HCT116 (cell line): ENCODE measurements at regions not wholly inside any gene's neighbourhood (a gene's known extent, or its start where the extent isn't known, plus 50 kb on each side); places are given as distances from the start of the nearest gene placed in this dataset.

ENCODE experiments used
- ATAC-seq: fragments of 200-7000 bp; cut with Tn5 transposase; 2 replicates; pipeline ENCODE4 v1.9.1; 2020; ENCODE audit warnings: mild to moderate bottlenecking, moderate library complexity
- BruUV-seq: library from RNA; stranded (reverse); fragments of 400-500 nt; replicated peaks from 2 replicates; lab custom pipeline; 2021; lab: Mats Ljungman, UMichigan
- CTCF ChIA-PET: fragments of 300-600 bp; sonication (Branson Sonifier 250); formaldehyde crosslinking; loops from one replicate; lab custom pipeline; 2021; ENCODE audit warnings: antibody characterized with exemption; lab: Charles Lee
- POLR2A ChIA-PET: fragments of 300-600, 350-600 bp; sonication (Branson Sonifier 250); formaldehyde crosslinking; loops from one replicate; lab custom pipeline; 2021; ENCODE audit warnings: antibody characterized with exemption; lab: Charles Lee
- RAD21 ChIA-PET, 2 experiments: fragments of 300-600 bp; sonication (Branson Sonifier 250); formaldehyde crosslinking; loops; one replicate each; lab custom pipeline; 2023; ENCODE audit warnings: low total read pairs in 2 of 2; ENCODE audit not compliant: uncharacterized antibody in 2 of 2, unreplicated experiment in 2 of 2, low non-redundant PET in 1 of 2; lab: Charles Lee
- DNase-seq: peaks from one replicate; pipeline ENCODE4 v3.0.0-alpha.2; 2010; ENCODE audit warnings: low read depth, low spot score
- H2AFZ ChIP-seq: fragments of 200-600 bp; shearing (Covaris generic), sonication (generic); 2 replicates; pipeline ENCODE4 v1.6.1; 2017; ENCODE audit warnings: low read depth, mixed run types, mixed read lengths, antibody characterized with exemption, low read length; ENCODE audit not compliant: poor library complexity, severe bottlenecking
- H3K27ac ChIP-seq: 2 replicates; pipeline ENCODE4 v1.5.1; 2012; ENCODE audit warnings: low read depth, low read length
- H3K27me3 ChIP-seq: fragments of 200-600 bp; sonication (generic); 2 replicates; pipeline ENCODE4 v1.6.1; 2016; ENCODE audit warnings: mixed run types, low read length, mixed read lengths; ENCODE audit not compliant: insufficient read depth
- H3K36me3 ChIP-seq, 2 experiments: fragments of 200-500 bp in 1 of 2; fragments of 200-600 bp in 1 of 2; sonication (Bioruptor generic) in 1 of 2; sonication (generic) in 1 of 2; 2 replicates each; pipeline versions ENCODE4 v1.5.1 to v1.6.1; 2014 to 2016; ENCODE audit warnings: low read length in 2 of 2, inconsistent platforms in 1 of 2, mixed read lengths in 1 of 2, mixed run types in 1 of 2; ENCODE audit not compliant: insufficient read depth in 2 of 2, control insufficient read depth in 1 of 2
- H3K4me1 ChIP-seq, 2 experiments: fragments of 200-600 bp in 1 of 2; sonication (generic) in 1 of 2; 2 replicates each; pipeline versions ENCODE4 v1.5.1 to v1.6.1; 2012 to 2017; ENCODE audit warnings: low read length in 2 of 2, inconsistent platforms in 1 of 2, mild to moderate bottlenecking in 1 of 2, mixed read lengths in 1 of 2, mixed run types in 1 of 2, moderate library complexity in 1 of 2; ENCODE audit not compliant: insufficient read depth in 2 of 2, control insufficient read depth in 1 of 2
- H3K4me2 ChIP-seq: fragments of 200-600 bp; sonication (generic); 2 replicates; pipeline ENCODE4 v1.6.1; 2017; ENCODE audit warnings: mixed run types, low read length, mixed read lengths
- H3K4me3 ChIP-seq, 2 experiments: fragments of 200-600 bp in 1 of 2; sonication (generic) in 1 of 2; replicated peaks in 1 of 2; 2 replicates each; pipeline ENCODE4 v1.5.1; 2011 to 2016; ENCODE audit warnings: low read length in 2 of 2, control low read depth in 1 of 2, low read depth in 1 of 2, mild to moderate bottlenecking in 1 of 2, mixed read lengths in 1 of 2, mixed run types in 1 of 2
- H3K79me2 ChIP-seq: fragments of 200-600 bp; sonication (generic); 2 replicates; pipeline ENCODE4 v1.6.1; 2017; ENCODE audit warnings: mild to moderate bottlenecking, mixed run types, low read length, moderate library complexity, mixed read lengths; ENCODE audit not compliant: insufficient read depth
- H3K9ac ChIP-seq: fragments of 200-600 bp; sonication (generic); 2 replicates; pipeline ENCODE4 v1.6.1; 2016; ENCODE audit warnings: low read length, mixed read lengths
- H3K9me2 ChIP-seq: fragments of 200-600 bp; sonication (generic), shearing (Covaris generic); 2 replicates; pipeline ENCODE4 v1.6.1; 2017; ENCODE audit warnings: mixed run types, mild to moderate bottlenecking, moderate library complexity; ENCODE audit not compliant: insufficient read depth
- H3K9me3 ChIP-seq, 2 experiments: fragments of 200-500 bp in 1 of 2; fragments of 200-600 bp in 1 of 2; sonication (Bioruptor generic) in 1 of 2; sonication (generic) in 1 of 2; 2 replicates each; pipeline ENCODE4 v1.6.1; 2014 to 2017; ENCODE audit warnings: low read length in 2 of 2, mixed read lengths in 2 of 2, inconsistent platforms in 1 of 2, low read depth in 1 of 2, mild to moderate bottlenecking in 1 of 2, mixed run types in 1 of 2, moderate library complexity in 1 of 2; ENCODE audit not compliant: control insufficient read depth in 1 of 2, insufficient read depth in 1 of 2
- H4K20me1 ChIP-seq: fragments of 200-600 bp; sonication (generic), shearing (Covaris generic); 2 replicates; pipeline ENCODE4 v1.6.1; 2017; ENCODE audit warnings: mixed run types, mild to moderate bottlenecking, moderate library complexity; ENCODE audit not compliant: insufficient read depth
- ATF3 ChIP-seq: IDR thresholded peaks from 2 replicates; pipeline ENCODE4 v1.6.1; 2012
- ELF1 ChIP-seq: IDR thresholded peaks from 2 replicates; pipeline ENCODE4 v1.6.1; 2012; ENCODE audit warnings: low read depth, borderline replicate concordance
- EZH2phosphoT487 ChIP-seq: fragments of 200-600 bp; IDR thresholded peaks from 2 replicates; pipeline ENCODE4 v1.6.1; 2018; ENCODE audit warnings: antibody characterized with exemption, borderline replicate concordance
- MAX ChIP-seq: IDR thresholded peaks from 2 replicates; pipeline ENCODE4 v1.6.1; 2012
- POLR2A ChIP-seq: IDR thresholded peaks from 2 replicates; pipeline ENCODE4 v1.7.0; 2011; ENCODE audit warnings: borderline replicate concordance; ENCODE audit not compliant: insufficient read depth, insufficient read length; ENCODE audit errors: extremely low read depth
- RAD21 ChIP-seq: IDR thresholded peaks from 2 replicates; pipeline ENCODE4 v1.6.1; 2012; ENCODE audit warnings: low read depth, mild to moderate bottlenecking
- SP1 ChIP-seq: IDR thresholded peaks from 2 replicates; pipeline ENCODE4 v1.6.1; 2012; ENCODE audit warnings: low read depth
- SRF ChIP-seq: IDR thresholded peaks from 2 replicates; pipeline ENCODE4 v1.6.1; 2012; ENCODE audit warnings: low read depth
- YY1 ChIP-seq: IDR thresholded peaks from 2 replicates; pipeline ENCODE4 v1.6.1; 2011; ENCODE audit warnings: low read length, low read depth, moderate library complexity, mild to moderate bottlenecking; ENCODE audit not compliant: insufficient replicate concordance; ENCODE audit errors: extremely low read depth
- ZBTB33 ChIP-seq: IDR thresholded peaks from 2 replicates; pipeline ENCODE4 v1.6.1; 2011; ENCODE audit warnings: mild to moderate bottlenecking, low read length, moderate library complexity; ENCODE audit not compliant: insufficient replicate concordance; ENCODE audit errors: extremely low read depth
- ZFX ChIP-seq: fragments of 450-650 bp; IDR thresholded peaks from 2 replicates; pipeline ENCODE4 v1.6.1; 2017
- ZNF274 ChIP-seq: fragments of 200-500 bp; sonication (Bioruptor generic); IDR thresholded peaks from 2 replicates; pipeline ENCODE4 v1.6.1; 2014; ENCODE audit warnings: mild to moderate bottlenecking, low read depth, low read length, inconsistent platforms
- intact Hi-C: fragments of 100-400 bp; cut with micrococcal nuclease; formaldehyde crosslinking; loops from 2 replicates; pipeline ENCODE4 v1.10.0; 2022

- ChIA-PET POLR2A (no interaction called here), CTCF (no interaction called here), RAD21 (no interaction called here)
- Histone ChIP-seq H3K4me2 (no peak overlapping the region), H3K36me3 (no peaks in the 10 kb centered on the region), H3K4me1 (no peaks in the 10 kb centered on the region), H3K27ac (no peak overlapping the region), H3K79me2 (no peaks in the 10 kb centered on the region), H3K9me3 (no peaks in the 10 kb centered on the region), H3K27me3 (no peaks in the 10 kb centered on the region), H3K4me3 (no peak overlapping the region), H3K9me2 (no peaks in the 10 kb centered on the region), H2AFZ (no peak overlapping the region), H3K9ac (no peak overlapping the region), H4K20me1 (no peaks in the 10 kb centered on the region)
- BruUV-seq = no TSS peak
- no peak for DNase-seq
- intact Hi-C loops = no loop called here
- TF ChIP-seq ELF1 = no peak
- TF ChIP-seq SRF = no peak
- no peak for ATAC-seq
These were observed 174.0 kb downstream of the GLUD2 start for GRCh38 chrX:121221322-121221977.

- Histone ChIP-seq H2AFZ (no peak overlapping the region), H3K4me2 (no peak overlapping the region), H3K79me2 (no peaks in the 10 kb centered on the region), H3K9me3 (no peaks in the 10 kb centered on the region), H3K4me1 (no peaks in the 10 kb centered on the region), H3K4me3 (no peak overlapping the region), H3K9me2 (no peaks in the 10 kb centered on the region), H3K27me3 (no peaks in the 10 kb centered on the region), H3K27ac (no peak overlapping the region), H4K20me1 (no peaks in the 10 kb centered on the region), H3K36me3 (no peaks in the 10 kb centered on the region), H3K9ac (no peak overlapping the region)
- TF ChIP-seq ATF3 (no peak), MAX (no peak), ZFX (no peak), RAD21 (no peak), ZBTB33 (no peak), POLR2A (no peak), ZNF274 (no peak), EZH2phosphoT487 (no peak), ELF1 (no peak), SP1 (no peak), YY1 (no peak)
- ChIA-PET CTCF (no interaction called here), RAD21 (no interaction called here), POLR2A (no interaction called here)
- intact Hi-C loops = no loop called here
- BruUV-seq = no TSS peak
- ATAC-seq (no peak), DNase-seq (no peak)
These were observed 180.5 kb downstream of the GLUD2 start for GRCh38 chrX:121227888-121228287.
